ENCODE measurements at regions not wholly inside any gene's neighbourhood (a gene's known extent, or its start where the extent isn't known, plus 50 kb on each side); places are given as distances from the start of the nearest gene placed in this dataset.

DNA sequence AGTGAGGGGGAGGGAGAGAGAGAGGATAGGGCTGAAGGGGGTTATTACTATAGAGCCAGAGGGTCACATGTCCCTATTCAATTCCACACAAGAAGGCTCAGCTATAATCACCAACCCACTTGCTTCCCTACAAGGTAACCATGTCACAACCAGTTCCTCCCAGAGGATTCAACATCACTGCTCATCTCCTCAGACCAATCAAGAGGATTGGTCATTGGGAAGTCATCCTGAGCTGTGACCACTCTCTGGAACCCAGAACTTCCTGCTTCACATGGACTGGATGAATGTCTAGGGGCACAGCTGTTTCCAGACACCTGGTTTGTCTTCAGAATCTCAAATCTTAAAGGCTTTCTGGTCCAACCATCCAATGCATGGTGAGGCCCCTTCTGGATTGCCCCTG lies 154.9 kb upstream of the SDK2 start:
- TF ChIP-seq, protein P1, sequence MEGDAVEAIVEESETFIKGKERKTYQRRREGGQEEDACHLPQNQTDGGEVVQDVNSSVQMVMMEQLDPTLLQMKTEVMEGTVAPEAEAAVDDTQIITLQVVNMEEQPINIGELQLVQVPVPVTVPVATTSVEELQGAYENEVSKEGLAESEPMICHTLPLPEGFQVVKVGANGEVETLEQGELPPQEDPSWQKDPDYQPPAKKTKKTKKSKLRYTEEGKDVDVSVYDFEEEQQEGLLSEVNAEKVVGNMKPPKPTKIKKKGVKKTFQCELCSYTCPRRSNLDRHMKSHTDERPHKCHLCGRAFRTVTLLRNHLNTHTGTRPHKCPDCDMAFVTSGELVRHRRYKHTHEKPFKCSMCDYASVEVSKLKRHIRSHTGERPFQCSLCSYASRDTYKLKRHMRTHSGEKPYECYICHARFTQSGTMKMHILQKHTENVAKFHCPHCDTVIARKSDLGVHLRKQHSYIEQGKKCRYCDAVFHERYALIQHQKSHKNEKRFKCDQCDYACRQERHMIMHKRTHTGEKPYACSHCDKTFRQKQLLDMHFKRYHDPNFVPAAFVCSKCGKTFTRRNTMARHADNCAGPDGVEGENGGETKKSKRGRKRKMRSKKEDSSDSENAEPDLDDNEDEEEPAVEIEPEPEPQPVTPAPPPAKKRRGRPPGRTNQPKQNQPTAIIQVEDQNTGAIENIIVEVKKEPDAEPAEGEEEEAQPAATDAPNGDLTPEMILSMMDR (IDR thresholded peaks at IDR 0.05): no peak
- TF ChIP-seq EZH2phosphoT487 (IDR thresholded peaks at IDR 0.05): no peak

All from neural progenitor cell (in vitro differentiated cells).